Panc1 (cell line): ENCODE measurements at regions not wholly inside any gene's neighbourhood (a gene's known extent, or its start where the extent isn't known, plus 50 kb on each side); places are given as distances from the start of the nearest gene placed in this dataset.
"Not testable (repeated sequence)": the region's sequence is repeated elsewhere in the genome, so short reads cannot be mapped to it uniquely, and the experiment has no call there.

ENCODE experiments used
- ATAC-seq: fragments of 200-7000 bp; cut with Tn5 transposase; 2 replicates; pipeline ENCODE4 v1.9.1; 2020; ENCODE audit warnings: mild to moderate bottlenecking, moderate library complexity
- BruUV-seq: library from RNA; stranded (reverse); fragments of 400-500 nt; replicated peaks from 2 replicates; lab custom pipeline; 2021; lab: Mats Ljungman, UMichigan
- CTCF ChIA-PET: fragments of 300-600 bp; sonication (Branson Sonifier 250); formaldehyde crosslinking; loops from one replicate; lab custom pipeline; 2022; ENCODE audit warnings: antibody characterized with exemption; lab: Charles Lee
- POLR2A ChIA-PET: fragments of 300-600 bp; sonication (Branson Sonifier 250); formaldehyde crosslinking; loops from one replicate; lab custom pipeline; 2022; ENCODE audit warnings: antibody characterized with exemption; lab: Charles Lee
- DNase-seq: peaks from one replicate; pipeline ENCODE4 v3.0.0-alpha.2; 2010; ENCODE audit warnings: low read depth, low spot score
- H3K27ac ChIP-seq: 2 replicates; pipeline ENCODE4 v1.5.1; 2011; ENCODE audit warnings: mild to moderate bottlenecking, low read length, inconsistent platforms
- H3K27me3 ChIP-seq: fragments of 200-500 bp; sonication (Bioruptor generic); 2 replicates; pipeline ENCODE4 v1.6.0; 2014; ENCODE audit warnings: low read length, inconsistent platforms; ENCODE audit not compliant: control insufficient read depth, insufficient read depth
- H3K36me3 ChIP-seq: fragments of 200-500 bp; sonication (Bioruptor generic); 2 replicates; pipeline ENCODE4 v1.5.1; 2014; ENCODE audit warnings: inconsistent platforms, mild to moderate bottlenecking, low read length, moderate library complexity; ENCODE audit not compliant: control insufficient read depth, insufficient read depth
- H3K4me1 ChIP-seq: 2 replicates; pipeline ENCODE4 v1.5.1; 2011; ENCODE audit warnings: inconsistent platforms, mild to moderate bottlenecking, low read length, moderate library complexity; ENCODE audit not compliant: control insufficient read depth, insufficient read depth
- H3K4me3 ChIP-seq, 2 experiments: 2 replicates each; pipeline ENCODE4 v1.5.1; 2011 to 2012; ENCODE audit warnings: low read depth in 2 of 2, low read length in 2 of 2, mild to moderate bottlenecking in 2 of 2, inconsistent platforms in 1 of 2, moderate library complexity in 1 of 2
- H3K9me3 ChIP-seq: fragments of 200-500 bp; sonication (Bioruptor generic); 2 replicates; pipeline ENCODE4 v1.5.1; 2014; ENCODE audit warnings: low read depth, mild to moderate bottlenecking, inconsistent platforms, low read length, moderate library complexity; ENCODE audit not compliant: control insufficient read depth, insufficient read depth
- POLR2AphosphoS5 ChIP-seq: IDR thresholded peaks from 2 replicates; pipeline ENCODE4 v1.6.1; 2012; ENCODE audit warnings: mild to moderate bottlenecking, low read depth, low read length, moderate library complexity
- SIN3A ChIP-seq: IDR thresholded peaks from 2 replicates; pipeline ENCODE4 v1.6.1; 2012; ENCODE audit warnings: low read depth, mild to moderate bottlenecking, low read length, moderate library complexity, borderline replicate concordance; ENCODE audit not compliant: insufficient read depth
- TCF7L2 ChIP-seq: IDR thresholded peaks from 2 replicates; pipeline ENCODE4 v1.6.1; 2011; ENCODE audit warnings: mild to moderate bottlenecking, low read depth, low read length, inconsistent platforms
- in situ Hi-C: cut with HindIII; loops from 2 replicates; pipeline ENCODE4 v1.10.0; 2016; ENCODE audit warnings: low sequenced_read_pairs, low pct_unique_long_range_greater_than_20kb
- intact Hi-C: fragments of 100-400 bp; cut with micrococcal nuclease; formaldehyde crosslinking; loops from one replicate; pipeline ENCODE4 v1.10.0; 2022; ENCODE audit not compliant: unreplicated experiment
- TF ChIP-seq, protein P1 (sequence below): fragments of 450-650 bp; IDR thresholded peaks from 2 replicates; pipeline ENCODE4 v1.5.1; 2017; ENCODE audit warnings: mild to moderate bottlenecking
- TF ChIP-seq, protein P2 (sequence below), 2 experiments: IDR thresholded peaks; 2 replicates each; pipeline ENCODE4 v1.6.1; 2011 to 2012; ENCODE audit warnings: low read depth in 2 of 2, control low read depth in 1 of 2, low read length in 1 of 2, mild to moderate bottlenecking in 1 of 2, moderate library complexity in 1 of 2; ENCODE audit not compliant: insufficient read depth in 1 of 2

DNA sequence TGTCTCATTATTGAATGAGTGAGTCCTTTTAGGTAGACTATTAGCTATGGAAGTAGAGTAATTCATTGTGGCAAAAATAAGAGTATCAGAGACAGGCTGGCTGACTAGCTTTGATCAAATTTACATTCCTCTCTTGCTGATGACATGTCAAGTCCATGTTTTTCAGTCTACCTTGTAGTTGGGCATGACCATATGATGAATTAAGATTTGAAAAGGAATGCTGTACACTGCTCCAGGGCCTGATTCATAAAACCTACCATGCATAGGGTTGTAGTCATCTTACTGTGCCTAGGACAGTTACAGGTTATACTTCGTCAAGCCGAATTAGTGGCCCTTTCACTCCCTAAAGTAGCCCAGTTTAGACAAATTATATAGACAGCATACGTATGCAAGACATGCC lies 545.7 kb upstream of the MIS18BP1 start:
- H3K36me3 ChIP-seq = no peaks in the 10 kb centered on the region
- ATAC-seq (no peak), DNase-seq (no peak)
- intact Hi-C loops = no loop called here
- TF ChIP-seq POLR2AphosphoS5 = no peak
- H3K4me1 ChIP-seq = no peaks in the 10 kb centered on the region
- ChIA-PET CTCF (no interaction called here), POLR2A (no interaction called here)
- H3K9me3 ChIP-seq = no peaks in the 10 kb centered on the region
- no peak overlapping the region for H3K4me3 ChIP-seq
- in situ Hi-C loops = no loop called here
- H3K27ac ChIP-seq = no peak overlapping the region
- H3K27me3 ChIP-seq = no peaks in the 10 kb centered on the region
- BruUV-seq = no TSS peak

DNA sequence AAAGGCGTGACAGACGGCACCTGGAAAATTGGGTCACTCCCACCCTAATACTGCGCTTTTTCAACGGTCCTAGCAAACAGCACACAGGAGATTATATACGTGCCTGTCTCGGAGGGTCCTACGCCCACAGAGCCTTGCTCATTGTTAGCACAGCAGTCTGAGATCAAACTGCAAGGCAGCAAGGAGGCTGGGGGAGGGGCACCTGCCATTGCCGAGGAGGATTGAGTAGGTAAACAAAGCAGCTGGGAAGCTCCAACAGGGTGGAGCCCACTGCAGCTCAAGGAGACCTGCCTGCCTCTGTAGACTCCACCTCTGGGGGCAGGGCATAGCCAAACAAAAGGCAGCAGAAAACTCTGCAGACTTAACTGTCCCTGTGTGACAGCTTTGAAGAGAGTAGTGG lies 543.0 kb upstream of the MIS18BP1 start:
- H3K27me3 ChIP-seq, H3K4me3 ChIP-seq, ATAC-seq, BruUV-seq, H3K4me1 ChIP-seq, H3K9me3 ChIP-seq, in situ Hi-C loops, POLR2A ChIA-PET, H3K36me3 ChIP-seq, CTCF ChIA-PET, H3K27ac ChIP-seq, DNase-seq, intact Hi-C loops: not testable (repeated sequence)

DNA sequence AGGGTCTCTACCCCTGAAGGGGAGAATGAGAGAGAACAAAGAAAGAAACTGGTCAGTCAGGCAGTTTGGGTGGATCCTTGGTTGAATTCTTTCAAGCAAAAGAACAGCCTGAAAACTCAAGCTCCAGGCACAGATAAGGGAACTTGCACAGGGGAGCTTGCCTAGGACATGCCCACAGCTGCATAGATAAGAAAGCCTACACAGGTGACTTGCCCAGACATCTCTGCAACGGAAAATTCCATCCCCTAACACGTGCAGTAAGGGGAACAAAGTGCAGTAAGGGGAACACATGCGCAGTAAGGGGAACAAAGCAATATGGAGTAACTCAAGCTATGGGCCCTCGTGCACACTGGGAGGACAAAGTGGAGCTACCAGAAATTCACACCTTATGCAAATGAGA lies 540.1 kb upstream of the MIS18BP1 start:
- ChIA-PET CTCF (no interaction called here), POLR2A (no interaction called here)
- no peak for ATAC-seq
- H3K27ac ChIP-seq = no peak overlapping the region
- TF ChIP-seq, protein P1, sequence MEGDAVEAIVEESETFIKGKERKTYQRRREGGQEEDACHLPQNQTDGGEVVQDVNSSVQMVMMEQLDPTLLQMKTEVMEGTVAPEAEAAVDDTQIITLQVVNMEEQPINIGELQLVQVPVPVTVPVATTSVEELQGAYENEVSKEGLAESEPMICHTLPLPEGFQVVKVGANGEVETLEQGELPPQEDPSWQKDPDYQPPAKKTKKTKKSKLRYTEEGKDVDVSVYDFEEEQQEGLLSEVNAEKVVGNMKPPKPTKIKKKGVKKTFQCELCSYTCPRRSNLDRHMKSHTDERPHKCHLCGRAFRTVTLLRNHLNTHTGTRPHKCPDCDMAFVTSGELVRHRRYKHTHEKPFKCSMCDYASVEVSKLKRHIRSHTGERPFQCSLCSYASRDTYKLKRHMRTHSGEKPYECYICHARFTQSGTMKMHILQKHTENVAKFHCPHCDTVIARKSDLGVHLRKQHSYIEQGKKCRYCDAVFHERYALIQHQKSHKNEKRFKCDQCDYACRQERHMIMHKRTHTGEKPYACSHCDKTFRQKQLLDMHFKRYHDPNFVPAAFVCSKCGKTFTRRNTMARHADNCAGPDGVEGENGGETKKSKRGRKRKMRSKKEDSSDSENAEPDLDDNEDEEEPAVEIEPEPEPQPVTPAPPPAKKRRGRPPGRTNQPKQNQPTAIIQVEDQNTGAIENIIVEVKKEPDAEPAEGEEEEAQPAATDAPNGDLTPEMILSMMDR = no peak
- no peak for TF ChIP-seq POLR2AphosphoS5
- no peak for TF ChIP-seq TCF7L2
- H3K4me1 ChIP-seq = no peaks in the 10 kb centered on the region
- BruUV-seq = no TSS peak
- no peaks in the 10 kb centered on the region for H3K9me3 ChIP-seq
- H3K27me3 ChIP-seq = no peaks in the 10 kb centered on the region
- H3K4me3 ChIP-seq = no peak overlapping the region
- H3K36me3 ChIP-seq = no peaks in the 10 kb centered on the region
- no peak for DNase-seq
- intact Hi-C loops = no loop called here
- in situ Hi-C loops = no loop called here

DNA sequence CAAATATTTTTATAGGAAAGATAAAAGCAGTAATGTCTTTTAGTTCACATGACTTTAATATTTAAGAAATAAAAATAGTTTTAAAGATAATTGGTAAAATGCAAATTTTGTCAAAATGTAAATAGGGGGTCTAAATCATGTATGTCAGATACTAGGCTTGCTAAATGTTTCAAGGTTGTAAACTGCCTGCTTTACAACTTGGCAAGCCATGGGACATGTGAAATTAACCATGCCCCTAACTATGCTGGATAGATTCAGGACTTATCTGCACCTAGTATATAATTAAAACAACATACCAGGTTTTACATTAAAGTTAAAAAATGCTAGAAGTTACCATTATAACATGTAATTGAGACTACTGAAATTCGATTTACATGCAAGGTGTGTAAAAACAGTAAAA lies 537.3 kb upstream of the MIS18BP1 start:
- H3K4me1 ChIP-seq = no peaks in the 10 kb centered on the region
- intact Hi-C loops = no loop called here
- POLR2A ChIA-PET = no interaction called here

More for the DNA sequence above, 537.3 kb upstream of the MIS18BP1 start:
- DNase-seq (no peak), ATAC-seq (no peak)
- H3K9me3 ChIP-seq = no peaks in the 10 kb centered on the region
- H3K36me3 ChIP-seq = no peaks in the 10 kb centered on the region
- CTCF ChIA-PET = no interaction called here
- H3K27ac ChIP-seq = no peak overlapping the region
- BruUV-seq = no TSS peak
- no peak for TF ChIP-seq TCF7L2
- TF ChIP-seq SIN3A = no peak
- TF ChIP-seq, protein P1 = no peak
- no peak for TF ChIP-seq POLR2AphosphoS5
- TF ChIP-seq, protein P2, sequence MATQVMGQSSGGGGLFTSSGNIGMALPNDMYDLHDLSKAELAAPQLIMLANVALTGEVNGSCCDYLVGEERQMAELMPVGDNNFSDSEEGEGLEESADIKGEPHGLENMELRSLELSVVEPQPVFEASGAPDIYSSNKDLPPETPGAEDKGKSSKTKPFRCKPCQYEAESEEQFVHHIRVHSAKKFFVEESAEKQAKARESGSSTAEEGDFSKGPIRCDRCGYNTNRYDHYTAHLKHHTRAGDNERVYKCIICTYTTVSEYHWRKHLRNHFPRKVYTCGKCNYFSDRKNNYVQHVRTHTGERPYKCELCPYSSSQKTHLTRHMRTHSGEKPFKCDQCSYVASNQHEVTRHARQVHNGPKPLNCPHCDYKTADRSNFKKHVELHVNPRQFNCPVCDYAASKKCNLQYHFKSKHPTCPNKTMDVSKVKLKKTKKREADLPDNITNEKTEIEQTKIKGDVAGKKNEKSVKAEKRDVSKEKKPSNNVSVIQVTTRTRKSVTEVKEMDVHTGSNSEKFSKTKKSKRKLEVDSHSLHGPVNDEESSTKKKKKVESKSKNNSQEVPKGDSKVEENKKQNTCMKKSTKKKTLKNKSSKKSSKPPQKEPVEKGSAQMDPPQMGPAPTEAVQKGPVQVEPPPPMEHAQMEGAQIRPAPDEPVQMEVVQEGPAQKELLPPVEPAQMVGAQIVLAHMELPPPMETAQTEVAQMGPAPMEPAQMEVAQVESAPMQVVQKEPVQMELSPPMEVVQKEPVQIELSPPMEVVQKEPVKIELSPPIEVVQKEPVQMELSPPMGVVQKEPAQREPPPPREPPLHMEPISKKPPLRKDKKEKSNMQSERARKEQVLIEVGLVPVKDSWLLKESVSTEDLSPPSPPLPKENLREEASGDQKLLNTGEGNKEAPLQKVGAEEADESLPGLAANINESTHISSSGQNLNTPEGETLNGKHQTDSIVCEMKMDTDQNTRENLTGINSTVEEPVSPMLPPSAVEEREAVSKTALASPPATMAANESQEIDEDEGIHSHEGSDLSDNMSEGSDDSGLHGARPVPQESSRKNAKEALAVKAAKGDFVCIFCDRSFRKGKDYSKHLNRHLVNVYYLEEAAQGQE (IDR thresholded peaks at IDR 0.05; ENCODE audit: insufficient read depth in 1 of 2, low read depth in 2 of 2, low read length in 1 of 2) = no peak
- in situ Hi-C loops = no loop called here
- no peak overlapping the region for H3K4me3 ChIP-seq
- H3K27me3 ChIP-seq = no peaks in the 10 kb centered on the region
